ENCODE measurements at regions not wholly inside any gene's neighbourhood (a gene's known extent, or its start where the extent isn't known, plus 50 kb on each side); places are given as distances from the start of the nearest gene placed in this dataset.
"Not testable (repeated sequence)": the region's sequence is repeated elsewhere in the genome, so short reads cannot be mapped to it uniquely, and the experiment has no call there.

GRCh38 chr4:19556276-19556675, 695.4 kb upstream of the SLIT2 start:
- not testable (repeated sequence) for TF ChIP-seq CTCF, POLR2A (IDR thresholded peaks at IDR 0.05)

Measured in heart left ventricle (tissue), 13 donors.